Cardiac muscle cell (in vitro differentiated cells and primary cell): ENCODE measurements at regions not wholly inside any gene's neighbourhood (a gene's known extent, or its start where the extent isn't known, plus 50 kb on each side); places are given as distances from the start of the nearest gene placed in this dataset.
"Not testable (repeated sequence)": the region's sequence is repeated elsewhere in the genome, so short reads cannot be mapped to it uniquely, and the experiment has no call there.

ENCODE experiments used
- DNase-seq, 2 donors: peaks; one replicate each; pipeline versions ENCODE4 v3.0.0 to v3.0.0-alpha.2; 2010 to 2017; ENCODE audit warnings: low read depth in 1 of 2, low spot score in 1 of 2
- H3K27ac ChIP-seq: fragments of 200-600 bp; sonication (generic); 2 replicates; pipeline ENCODE4 v1.5.1; 2016
- H3K27me3 ChIP-seq: fragments of 200-600 bp; sonication (generic); 2 replicates; pipeline ENCODE4 v1.6.0; 2016; ENCODE audit warnings: control low read depth
- H3K36me3 ChIP-seq: fragments of 200-600 bp; sonication (generic); 2 replicates; pipeline ENCODE4 v1.5.1; 2016; ENCODE audit warnings: control low read depth
- H3K4me1 ChIP-seq: fragments of 200-600 bp; sonication (generic); 2 replicates; pipeline ENCODE4 v1.8.1; 2017; ENCODE audit warnings: low read depth, mild to moderate bottlenecking, mixed run types
- H3K4me3 ChIP-seq: fragments of 200-600 bp; sonication (generic); 2 replicates; pipeline ENCODE4 v1.5.1; 2016; ENCODE audit warnings: mild to moderate bottlenecking
- H3K9me3 ChIP-seq: fragments of 200-600 bp; sonication (generic); 2 replicates; pipeline ENCODE4 v1.5.1; 2017; ENCODE audit warnings: low read depth, mild to moderate bottlenecking, control low read depth
- CTCF ChIP-seq: IDR thresholded peaks from 2 replicates; pipeline ENCODE4 v1.5.1; 2012; ENCODE audit warnings: low read depth, mild to moderate bottlenecking, low read length

GRCh38 chr11:114794048-114794684 is 115.8 kb downstream of the NXPE2 start:
- Histone ChIP-seq H3K4me3 (no peak overlapping the region), H3K36me3 (no peaks in the 10 kb centered on the region), H3K4me1 (no peaks in the 10 kb centered on the region), H3K27ac (no peak overlapping the region), H3K27me3 (no peaks in the 10 kb centered on the region), H3K9me3 (no peaks in the 10 kb centered on the region)
- TF ChIP-seq CTCF, result no peak
- DNase-seq, result no peak

- Histone ChIP-seq H3K4me3 (no peak overlapping the region), H3K27ac (no peak overlapping the region), H3K27me3 (no peaks in the 10 kb centered on the region), H3K9me3 (no peaks in the 10 kb centered on the region), H3K4me1 (no peaks in the 10 kb centered on the region), H3K36me3 (no peaks in the 10 kb centered on the region)
- no peak for TF ChIP-seq CTCF
- DNase-seq, result no peak
Observed at GRCh38 chr11:114796954-114797721, 118.8 kb downstream of the NXPE2 start.

- H3K36me3 ChIP-seq, result no peaks in the 10 kb centered on the region
- H3K27me3 ChIP-seq, result no peaks in the 10 kb centered on the region
- H3K4me1 ChIP-seq, result no peaks in the 10 kb centered on the region
- no peaks in the 10 kb centered on the region for H3K9me3 ChIP-seq
- peak in 1 of 2 donors; percentile 24 for DNase-seq
- no peak overlapping the region for H3K4me3 ChIP-seq
- TF ChIP-seq CTCF, result no peak
- no peak overlapping the region for H3K27ac ChIP-seq
Observed at GRCh38 chr11:114799476-114799875, 121.1 kb downstream of the NXPE2 start.

GRCh38 chr11:114801773-114802172 is 123.4 kb downstream of the NXPE2 start:
- no peaks in the 10 kb centered on the region for H3K27me3 ChIP-seq
- no peak for TF ChIP-seq CTCF
- H3K9me3 ChIP-seq, result no peaks in the 10 kb centered on the region
- H3K36me3 ChIP-seq, result no peaks in the 10 kb centered on the region
- no peak for DNase-seq
- no peak overlapping the region for H3K4me3 ChIP-seq
- no peak overlapping the region for H3K27ac ChIP-seq
- H3K4me1 ChIP-seq, result no peaks in the 10 kb centered on the region

DNA sequence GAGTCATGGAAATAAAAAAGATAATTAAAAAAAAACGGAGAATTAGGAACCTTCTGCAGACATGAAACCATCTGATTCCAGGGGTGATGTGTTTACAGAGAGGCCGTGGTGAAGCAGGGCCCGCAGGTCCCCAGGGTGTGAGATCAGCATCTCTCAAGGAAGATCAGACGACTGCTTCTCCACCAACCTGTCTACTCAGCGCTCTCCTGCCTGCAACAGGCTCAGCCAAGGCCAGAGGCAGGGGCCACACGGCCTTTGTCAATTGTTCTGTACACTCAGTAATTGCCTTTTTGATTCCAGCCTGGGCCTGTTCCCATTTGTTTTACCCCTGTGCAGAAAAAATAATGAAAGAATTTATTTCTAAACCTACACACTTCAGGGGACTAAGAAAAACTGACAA is 124.6 kb downstream of the NXPE2 start:
- no peaks in the 10 kb centered on the region for H3K36me3 ChIP-seq
- TF ChIP-seq CTCF, result no peak
- no peaks in the 10 kb centered on the region for H3K9me3 ChIP-seq
- H3K4me1 ChIP-seq, result no peaks in the 10 kb centered on the region
- H3K27me3 ChIP-seq, result no peaks in the 10 kb centered on the region
- no peak overlapping the region for H3K27ac ChIP-seq
- no peak for DNase-seq
- H3K4me3 ChIP-seq, result no peak overlapping the region

DNA sequence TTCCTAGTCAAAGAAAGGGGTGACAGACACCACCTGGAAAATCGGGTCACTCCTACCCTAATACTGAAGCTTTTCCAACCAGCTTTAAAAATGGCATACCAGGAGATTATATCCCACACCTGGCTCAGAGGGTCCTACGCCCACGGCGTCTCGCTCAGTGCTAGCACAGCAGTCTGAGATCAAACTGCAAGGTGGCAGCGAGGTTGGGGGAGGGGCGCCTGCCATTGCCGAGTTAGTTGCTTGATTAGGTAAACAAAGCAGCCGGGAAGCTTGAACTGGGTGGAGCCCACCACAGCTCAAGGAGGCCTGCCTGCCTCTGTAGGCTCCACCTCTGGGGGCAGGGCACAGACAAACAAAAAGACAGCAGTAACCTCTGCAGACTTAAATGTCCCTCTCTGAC is 127.1 kb downstream of the NXPE2 start:
- not testable (repeated sequence) for H3K9me3 ChIP-seq, H3K4me3 ChIP-seq, H3K27me3 ChIP-seq, DNase-seq, H3K27ac ChIP-seq, H3K36me3 ChIP-seq, H3K4me1 ChIP-seq
